ENCODE measurements at regions not wholly inside any gene's neighbourhood (a gene's known extent, or its start where the extent isn't known, plus 50 kb on each side); places are given as distances from the start of the nearest gene placed in this dataset.
"Not testable (repeated sequence)": the region's sequence is repeated elsewhere in the genome, so short reads cannot be mapped to it uniquely, and the experiment has no call there.

- no peak for DNase-seq (ENCODE audit: low read depth in 2 of 2)
Observed at GRCh38 chr3:43236008-43236407, 50.3 kb upstream of the SNRK start.

GRCh38 chr3:43233062-43233461 lies 53.3 kb upstream of the SNRK start:
- no peak for DNase-seq (ENCODE audit: low read depth in 2 of 2)

GRCh38 chr3:43231276-43232000 lies 54.9 kb upstream of the SNRK start:
- peak in 1 of 2 experiments; percentile 14 for DNase-seq (ENCODE audit: low read depth in 2 of 2)

GRCh38 chr3:43229865-43230264 lies 56.5 kb upstream of the SNRK start:
- not testable (repeated sequence) for DNase-seq (ENCODE audit: low read depth in 2 of 2)

GRCh38 chr3:43227685-43228084 lies 58.7 kb upstream of the SNRK start:
- not testable (repeated sequence) for DNase-seq (ENCODE audit: low read depth in 2 of 2)

GRCh38 chr3:43224405-43225073 lies 61.8 kb upstream of the SNRK start:
- no peak for DNase-seq (ENCODE audit: low read depth in 2 of 2)

GRCh38 chr3:43223670-43224364 lies 62.5 kb upstream of the SNRK start:
- no peak for DNase-seq (ENCODE audit: low read depth in 2 of 2)

GRCh38 chr3:43222590-43222989 lies 63.8 kb upstream of the SNRK start:
- no peak for DNase-seq (ENCODE audit: low read depth in 2 of 2)

- DNase-seq (ENCODE audit: low read depth in 2 of 2): no peak
Observed at GRCh38 chr3:43221076-43221475, 65.3 kb upstream of the SNRK start.

GRCh38 chr3:43219616-43220015 lies 66.7 kb upstream of the SNRK start:
- no peak for DNase-seq (ENCODE audit: low read depth in 2 of 2)

- DNase-seq (ENCODE audit: low read depth in 2 of 2): no peak
Observed at GRCh38 chr3:43218921-43219320, 67.4 kb upstream of the SNRK start.

GRCh38 chr3:43218156-43218555 lies 68.2 kb upstream of the SNRK start:
- DNase-seq (ENCODE audit: low read depth in 2 of 2): no peak

- peak; percentile 2 to 4 for DNase-seq (ENCODE audit: low read depth in 2 of 2)
Observed at GRCh38 chr3:43217633-43218032, 68.7 kb upstream of the SNRK start.

GRCh38 chr3:43217206-43217605 lies 69.1 kb upstream of the SNRK start:
- DNase-seq (ENCODE audit: low read depth in 2 of 2): no peak

- no peak for DNase-seq (ENCODE audit: low read depth in 2 of 2)
Observed at GRCh38 chr3:43215663-43216275, 70.6 kb upstream of the SNRK start.

- DNase-seq (ENCODE audit: low read depth in 2 of 2): no peak
Observed at GRCh38 chr3:43215138-43215537, 71.2 kb upstream of the SNRK start.

- no peak for DNase-seq (ENCODE audit: low read depth in 2 of 2)
Observed at GRCh38 chr3:43214616-43215015, 71.7 kb upstream of the SNRK start.

GRCh38 chr3:43213631-43214030 lies 72.7 kb upstream of the SNRK start:
- DNase-seq (ENCODE audit: low read depth in 2 of 2): no peak

GRCh38 chr3:43212914-43213611 lies 73.3 kb upstream of the SNRK start:
- DNase-seq (ENCODE audit: low read depth in 2 of 2): no peak

- DNase-seq (ENCODE audit: low read depth in 2 of 2): no peak
Observed at GRCh38 chr3:43211681-43212080, 74.7 kb upstream of the SNRK start.

GRCh38 chr3:43210049-43211027 lies 76.0 kb upstream of the SNRK start:
- no peak for DNase-seq (ENCODE audit: low read depth in 2 of 2)
